HepG2 (cell line): ENCODE measurements at regions not wholly inside any gene's neighbourhood (a gene's known extent, or its start where the extent isn't known, plus 50 kb on each side); places are given as distances from the start of the nearest gene placed in this dataset.

Experiments
- CTCF ChIP-seq: sonication (generic); formaldehyde crosslinking; IDR thresholded peaks from 2 replicates; pipeline ENCODE4 v1.5.0; 2020; ENCODE audit warnings: mild to moderate bottlenecking, missing genetic modification reagents, moderate library complexity
- NFIC ChIP-seq: IDR thresholded peaks from 2 replicates; pipeline ENCODE4 v1.6.1; 2012; ENCODE audit warnings: mild to moderate bottlenecking, low read length, inconsistent platforms
- TCF12 ChIP-seq, 2 experiments: fragments of 450-650 bp in 1 of 2; sonication (generic) in 1 of 2; formaldehyde crosslinking in 1 of 2; IDR thresholded peaks; 2 replicates each; pipeline versions ENCODE4 v1.6.1 to v1.8.0; 2017 to 2022; ENCODE audit warnings: antibody characterized with exemption in 1 of 2, mild to moderate bottlenecking in 1 of 2, missing genetic modification reagents in 1 of 2, moderate library complexity in 1 of 2
- ZNF33B ChIP-seq: sonication (generic); formaldehyde crosslinking; IDR thresholded peaks from 2 replicates; pipeline ENCODE4 v1.5.1; 2020; ENCODE audit warnings: mild to moderate bottlenecking, missing genetic modification reagents
- ZNF678 ChIP-seq: sonication (generic); formaldehyde crosslinking; IDR thresholded peaks from 2 replicates; pipeline ENCODE4 v1.4.0; 2020; ENCODE audit warnings: mild to moderate bottlenecking, missing genetic modification reagents
- ZZZ3 ChIP-seq: sonication (generic); formaldehyde crosslinking; IDR thresholded peaks from 2 replicates; pipeline ENCODE4 v1.4.0; 2020; ENCODE audit warnings: missing genetic modification reagents, mild to moderate bottlenecking, borderline replicate concordance

GRCh38 chr11:71124127-71124526 lies 128.2 kb downstream of the SHANK2 start:
- TF ChIP-seq ZZZ3 (CRISPR knock-in tag): no peak
- TF ChIP-seq ZNF33B: no peak
- no peak for TF ChIP-seq CTCF (CRISPR knock-in tag)
- no peak for TF ChIP-seq NFIC
- TF ChIP-seq TCF12 (IDR thresholded peaks at IDR 0.05): no peak
- TF ChIP-seq TCF12 (CRISPR knock-in tag; IDR thresholded peaks at IDR 0.05): no peak
- TF ChIP-seq ZNF678: no peak
